Liver (tissue), 3 donors: ENCODE measurements at regions not wholly inside any gene's neighbourhood (a gene's known extent, or its start where the extent isn't known, plus 50 kb on each side); places are given as distances from the start of the nearest gene placed in this dataset.
"Not testable (repeated sequence)": the region's sequence is repeated elsewhere in the genome, so short reads cannot be mapped to it uniquely, and the experiment has no call there.

Source experiments
- EGR1 ChIP-seq, 2 donors: IDR thresholded peaks; 2 replicates each; pipeline ENCODE4 v1.6.1; 2016 to 2018; ENCODE audit warnings: antibody characterized with exemption in 2 of 2, low read depth in 2 of 2
- FOXA2 ChIP-seq: IDR thresholded peaks from 2 replicates; pipeline ENCODE4 v1.6.1; 2016; ENCODE audit warnings: antibody characterized with exemption
- JUND ChIP-seq, 2 donors: IDR thresholded peaks; 2 replicates each; pipeline ENCODE4 v1.6.1; 2016; ENCODE audit warnings: antibody characterized with exemption in 2 of 2
- NR2F2 ChIP-seq: IDR thresholded peaks from 2 replicates; pipeline ENCODE4 v1.6.1; 2016; ENCODE audit warnings: antibody characterized with exemption
- RAD21 ChIP-seq, 2 donors: IDR thresholded peaks; 2 replicates each; pipeline ENCODE4 v1.6.1; 2016; ENCODE audit warnings: antibody characterized with exemption in 2 of 2, mild to moderate bottlenecking in 2 of 2
- TF ChIP-seq, protein P1 (sequence below): IDR thresholded peaks from 2 replicates; pipeline ENCODE4 v1.6.1; 2016; ENCODE audit warnings: antibody characterized with exemption
- TF ChIP-seq, protein P2 (sequence below): fragments of 150-350 bp; IDR thresholded peaks from 2 replicates; pipeline ENCODE4 v1.5.1; 2017; ENCODE audit warnings: improper control_type of control experiment, low read depth, low read length; ENCODE audit not compliant: missing input control
- TF ChIP-seq, protein P3 (sequence below): IDR thresholded peaks from 2 replicates; pipeline ENCODE4 v1.6.1; 2016; ENCODE audit warnings: antibody characterized with exemption, mild to moderate bottlenecking
- TF ChIP-seq, protein P4 (sequence below): IDR thresholded peaks from 2 replicates; pipeline ENCODE4 v1.6.1; 2016; ENCODE audit warnings: antibody characterized with exemption
- TF ChIP-seq, protein P5 (sequence below): IDR thresholded peaks from 2 replicates; pipeline ENCODE4 v1.6.1; 2016; ENCODE audit warnings: antibody characterized with exemption
- donor health status: healthy.
- donor health status: healthy.

DNA sequence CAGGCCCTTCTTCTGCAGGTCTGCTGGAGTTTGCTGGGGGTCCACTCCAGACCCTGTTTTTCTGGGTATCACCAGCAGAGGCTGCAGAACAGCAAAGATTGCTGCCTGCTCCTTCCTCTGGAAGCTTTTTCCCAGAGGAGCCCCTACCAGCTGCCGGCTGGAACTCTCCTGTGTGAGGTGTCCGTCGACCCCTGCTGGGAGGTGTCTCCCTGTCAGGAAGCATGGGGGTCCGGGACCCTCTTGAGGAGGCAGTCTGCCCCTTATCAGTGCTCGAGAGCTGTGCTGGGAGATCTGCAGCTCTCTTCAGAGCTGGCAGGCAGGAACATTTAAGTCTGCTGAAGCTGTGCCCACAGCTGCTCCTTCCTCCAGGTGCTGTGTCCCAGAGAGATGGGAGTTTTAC, 1622.8 kb downstream of the KHDRBS2 start:
- TF ChIP-seq, protein P1, sequence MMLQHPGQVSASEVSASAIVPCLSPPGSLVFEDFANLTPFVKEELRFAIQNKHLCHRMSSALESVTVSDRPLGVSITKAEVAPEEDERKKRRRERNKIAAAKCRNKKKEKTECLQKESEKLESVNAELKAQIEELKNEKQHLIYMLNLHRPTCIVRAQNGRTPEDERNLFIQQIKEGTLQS, result not testable (repeated sequence)
- TF ChIP-seq, protein P2, sequence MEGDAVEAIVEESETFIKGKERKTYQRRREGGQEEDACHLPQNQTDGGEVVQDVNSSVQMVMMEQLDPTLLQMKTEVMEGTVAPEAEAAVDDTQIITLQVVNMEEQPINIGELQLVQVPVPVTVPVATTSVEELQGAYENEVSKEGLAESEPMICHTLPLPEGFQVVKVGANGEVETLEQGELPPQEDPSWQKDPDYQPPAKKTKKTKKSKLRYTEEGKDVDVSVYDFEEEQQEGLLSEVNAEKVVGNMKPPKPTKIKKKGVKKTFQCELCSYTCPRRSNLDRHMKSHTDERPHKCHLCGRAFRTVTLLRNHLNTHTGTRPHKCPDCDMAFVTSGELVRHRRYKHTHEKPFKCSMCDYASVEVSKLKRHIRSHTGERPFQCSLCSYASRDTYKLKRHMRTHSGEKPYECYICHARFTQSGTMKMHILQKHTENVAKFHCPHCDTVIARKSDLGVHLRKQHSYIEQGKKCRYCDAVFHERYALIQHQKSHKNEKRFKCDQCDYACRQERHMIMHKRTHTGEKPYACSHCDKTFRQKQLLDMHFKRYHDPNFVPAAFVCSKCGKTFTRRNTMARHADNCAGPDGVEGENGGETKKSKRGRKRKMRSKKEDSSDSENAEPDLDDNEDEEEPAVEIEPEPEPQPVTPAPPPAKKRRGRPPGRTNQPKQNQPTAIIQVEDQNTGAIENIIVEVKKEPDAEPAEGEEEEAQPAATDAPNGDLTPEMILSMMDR, result not testable (repeated sequence)
- TF ChIP-seq EGR1 (IDR thresholded peaks at IDR 0.05; ENCODE audit: low read depth in 2 of 2); RAD21 (IDR thresholded peaks at IDR 0.05); FOXA2; JUND (IDR thresholded peaks at IDR 0.05); NR2F2: not testable (repeated sequence)
- TF ChIP-seq, protein P3, sequence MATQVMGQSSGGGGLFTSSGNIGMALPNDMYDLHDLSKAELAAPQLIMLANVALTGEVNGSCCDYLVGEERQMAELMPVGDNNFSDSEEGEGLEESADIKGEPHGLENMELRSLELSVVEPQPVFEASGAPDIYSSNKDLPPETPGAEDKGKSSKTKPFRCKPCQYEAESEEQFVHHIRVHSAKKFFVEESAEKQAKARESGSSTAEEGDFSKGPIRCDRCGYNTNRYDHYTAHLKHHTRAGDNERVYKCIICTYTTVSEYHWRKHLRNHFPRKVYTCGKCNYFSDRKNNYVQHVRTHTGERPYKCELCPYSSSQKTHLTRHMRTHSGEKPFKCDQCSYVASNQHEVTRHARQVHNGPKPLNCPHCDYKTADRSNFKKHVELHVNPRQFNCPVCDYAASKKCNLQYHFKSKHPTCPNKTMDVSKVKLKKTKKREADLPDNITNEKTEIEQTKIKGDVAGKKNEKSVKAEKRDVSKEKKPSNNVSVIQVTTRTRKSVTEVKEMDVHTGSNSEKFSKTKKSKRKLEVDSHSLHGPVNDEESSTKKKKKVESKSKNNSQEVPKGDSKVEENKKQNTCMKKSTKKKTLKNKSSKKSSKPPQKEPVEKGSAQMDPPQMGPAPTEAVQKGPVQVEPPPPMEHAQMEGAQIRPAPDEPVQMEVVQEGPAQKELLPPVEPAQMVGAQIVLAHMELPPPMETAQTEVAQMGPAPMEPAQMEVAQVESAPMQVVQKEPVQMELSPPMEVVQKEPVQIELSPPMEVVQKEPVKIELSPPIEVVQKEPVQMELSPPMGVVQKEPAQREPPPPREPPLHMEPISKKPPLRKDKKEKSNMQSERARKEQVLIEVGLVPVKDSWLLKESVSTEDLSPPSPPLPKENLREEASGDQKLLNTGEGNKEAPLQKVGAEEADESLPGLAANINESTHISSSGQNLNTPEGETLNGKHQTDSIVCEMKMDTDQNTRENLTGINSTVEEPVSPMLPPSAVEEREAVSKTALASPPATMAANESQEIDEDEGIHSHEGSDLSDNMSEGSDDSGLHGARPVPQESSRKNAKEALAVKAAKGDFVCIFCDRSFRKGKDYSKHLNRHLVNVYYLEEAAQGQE, result not testable (repeated sequence)
- TF ChIP-seq, protein P4, sequence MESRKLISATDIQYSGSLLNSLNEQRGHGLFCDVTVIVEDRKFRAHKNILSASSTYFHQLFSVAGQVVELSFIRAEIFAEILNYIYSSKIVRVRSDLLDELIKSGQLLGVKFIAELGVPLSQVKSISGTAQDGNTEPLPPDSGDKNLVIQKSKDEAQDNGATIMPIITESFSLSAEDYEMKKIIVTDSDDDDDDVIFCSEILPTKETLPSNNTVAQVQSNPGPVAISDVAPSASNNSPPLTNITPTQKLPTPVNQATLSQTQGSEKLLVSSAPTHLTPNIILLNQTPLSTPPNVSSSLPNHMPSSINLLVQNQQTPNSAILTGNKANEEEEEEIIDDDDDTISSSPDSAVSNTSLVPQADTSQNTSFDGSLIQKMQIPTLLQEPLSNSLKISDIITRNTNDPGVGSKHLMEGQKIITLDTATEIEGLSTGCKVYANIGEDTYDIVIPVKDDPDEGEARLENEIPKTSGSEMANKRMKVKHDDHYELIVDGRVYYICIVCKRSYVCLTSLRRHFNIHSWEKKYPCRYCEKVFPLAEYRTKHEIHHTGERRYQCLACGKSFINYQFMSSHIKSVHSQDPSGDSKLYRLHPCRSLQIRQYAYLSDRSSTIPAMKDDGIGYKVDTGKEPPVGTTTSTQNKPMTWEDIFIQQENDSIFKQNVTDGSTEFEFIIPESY, result not testable (repeated sequence)
- TF ChIP-seq, protein P5, sequence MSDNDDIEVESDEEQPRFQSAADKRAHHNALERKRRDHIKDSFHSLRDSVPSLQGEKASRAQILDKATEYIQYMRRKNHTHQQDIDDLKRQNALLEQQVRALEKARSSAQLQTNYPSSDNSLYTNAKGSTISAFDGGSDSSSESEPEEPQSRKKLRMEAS, result not testable (repeated sequence)
